PC-3 (cell line): ENCODE measurements at regions not wholly inside any gene's neighbourhood (a gene's known extent, or its start where the extent isn't known, plus 50 kb on each side); places are given as distances from the start of the nearest gene placed in this dataset.

Experiments
- CTCF ChIP-seq: fragments of 300-600 bp; sonication (generic); conservative IDR thresholded peaks from 2 replicates; pipeline ENCODE4 v1.5.1; 2017; ENCODE audit warnings: antibody characterized with exemption, low read depth, mild to moderate bottlenecking, low read length
- EZH2phosphoT487 ChIP-seq: fragments of 300-600 bp; sonication (generic); IDR thresholded peaks from 2 replicates; pipeline ENCODE4 v1.6.1; 2018; ENCODE audit warnings: mild to moderate bottlenecking, antibody characterized with exemption, low read length, borderline replicate concordance

- TF ChIP-seq CTCF: no peak
- TF ChIP-seq EZH2phosphoT487: no peak
These were observed 374.9 kb downstream of the MCTP2 start for GRCh38 chr15:94606286-94606685.
